Effector memory CD8-positive, alpha-beta T cell (primary cell): ENCODE measurements at regions not wholly inside any gene's neighbourhood (a gene's known extent, or its start where the extent isn't known, plus 50 kb on each side); places are given as distances from the start of the nearest gene placed in this dataset.

Experiments
- ATAC-seq: fragments of 150-1000 bp; cut with Tn5 transposase; replicated peaks from 2 replicates; pipeline ENCODE4 v1.10.0; 2021; ENCODE audit warnings: mild to moderate bottlenecking, moderate library complexity
- DNase-seq, 3 experiments: peaks; one replicate each; pipeline ENCODE4 v3.0.0; 2021
- H3K27ac Mint-ChIP-seq, 2 donors: one replicate each; pipeline ENCODE4 v1.8.0; 2022; ENCODE audit warnings: mild to moderate bottlenecking in 2 of 2, mixed read lengths in 2 of 2, moderate library complexity in 2 of 2
- H3K27me3 Mint-ChIP-seq, 2 donors: one replicate each; pipeline ENCODE4 v1.8.0; 2022; ENCODE audit warnings: mixed read lengths in 2 of 2
- H3K36me3 Mint-ChIP-seq: one replicate; pipeline ENCODE4 v1.8.0; 2022; ENCODE audit warnings: mild to moderate bottlenecking, moderate library complexity, mixed read lengths; ENCODE audit not compliant: insufficient read depth
- H3K4me1 Mint-ChIP-seq, 2 donors: one replicate each; pipeline ENCODE4 v1.8.0; 2022; ENCODE audit warnings: low read depth in 2 of 2, mixed read lengths in 2 of 2
- H3K4me3 Mint-ChIP-seq, 2 donors: one replicate each; pipeline ENCODE4 v1.8.0; 2022; ENCODE audit warnings: mild to moderate bottlenecking in 2 of 2, mixed read lengths in 2 of 2, moderate library complexity in 2 of 2
- H3K9me3 Mint-ChIP-seq, 2 donors: one replicate each; pipeline ENCODE4 v1.8.0; 2022; ENCODE audit warnings: mixed read lengths in 2 of 2

- Mint-ChIP-seq H3K9me3 (peaks cover 11 to 15% of the 10 kb centered on the region in 2 donors), H3K36me3 (no peaks in the 10 kb centered on the region), H3K27ac (no peak overlapping the region), H3K4me3 (no peak overlapping the region), H3K4me1 (no peaks in the 10 kb centered on the region), H3K27me3 (no peaks in the 10 kb centered on the region)
- ATAC-seq (no peak), DNase-seq (no peak)
Measured at GRCh38 chr16:62907562-62907961, 871.3 kb upstream of the CDH8 start.

- no peaks in the 10 kb centered on the region for H3K4me1 Mint-ChIP-seq
- H3K27me3 Mint-ChIP-seq, result no peaks in the 10 kb centered on the region
- peaks cover 8 to 14% of the 10 kb centered on the region in 2 donors for H3K9me3 Mint-ChIP-seq
- ATAC-seq (no peak), DNase-seq (no peak)
- H3K36me3 Mint-ChIP-seq, result no peaks in the 10 kb centered on the region
- H3K27ac Mint-ChIP-seq, result no peak overlapping the region
- no peak overlapping the region for H3K4me3 Mint-ChIP-seq
Measured at GRCh38 chr16:62903961-62904502, 867.8 kb upstream of the CDH8 start.

GRCh38 chr16:62899737-62900136 is 863.5 kb upstream of the CDH8 start:
- no peak for ATAC-seq
- Mint-ChIP-seq H3K9me3 (peaks cover 9 to 38% of the 10 kb centered on the region in 2 donors), H3K36me3 (peaks cover 4% of the 10 kb centered on the region), H3K27me3 (no peaks in the 10 kb centered on the region), H3K4me1 (no peaks in the 10 kb centered on the region), H3K27ac (no peak overlapping the region), H3K4me3 (no peak overlapping the region)
- no peak for DNase-seq

GRCh38 chr16:62889097-62889496 is 852.9 kb upstream of the CDH8 start:
- Mint-ChIP-seq H3K9me3 (peaks cover 0 to 17% of the 10 kb centered on the region in 2 donors), H3K27ac (no peak overlapping the region), H3K4me1 (no peaks in the 10 kb centered on the region), H3K27me3 (no peaks in the 10 kb centered on the region), H3K4me3 (no peak overlapping the region), H3K36me3 (no peaks in the 10 kb centered on the region)
- no peak for DNase-seq
- no peak for ATAC-seq

GRCh38 chr16:62883509-62883908 is 847.3 kb upstream of the CDH8 start:
- H3K27ac Mint-ChIP-seq, result no peak overlapping the region
- ATAC-seq (no peak), DNase-seq (no peak)
- H3K4me1 Mint-ChIP-seq, result no peaks in the 10 kb centered on the region
- no peaks in the 10 kb centered on the region for H3K36me3 Mint-ChIP-seq
- H3K9me3 Mint-ChIP-seq, result peaks cover 0 to 9% of the 10 kb centered on the region in 2 donors
- H3K4me3 Mint-ChIP-seq, result no peak overlapping the region
- no peaks in the 10 kb centered on the region for H3K27me3 Mint-ChIP-seq

- H3K9me3 Mint-ChIP-seq, result peaks cover 0 to 9% of the 10 kb centered on the region in 2 donors
- no peaks in the 10 kb centered on the region for H3K27me3 Mint-ChIP-seq
- no peaks in the 10 kb centered on the region for H3K4me1 Mint-ChIP-seq
- no peak for ATAC-seq
- no peak overlapping the region for H3K4me3 Mint-ChIP-seq
- H3K27ac Mint-ChIP-seq, result no peak overlapping the region
- H3K36me3 Mint-ChIP-seq, result no peaks in the 10 kb centered on the region
- no peak for DNase-seq
Measured at GRCh38 chr16:62882552-62883221, 846.4 kb upstream of the CDH8 start.

- Mint-ChIP-seq H3K4me1 (no peaks in the 10 kb centered on the region), H3K4me3 (no peak overlapping the region), H3K9me3 (peaks cover 4 to 11% of the 10 kb centered on the region in 2 donors), H3K36me3 (no peaks in the 10 kb centered on the region), H3K27me3 (no peaks in the 10 kb centered on the region), H3K27ac (no peak overlapping the region)
- DNase-seq, result no peak
- no peak for ATAC-seq
Measured at GRCh38 chr16:62876133-62876532, 839.9 kb upstream of the CDH8 start.

GRCh38 chr16:62872339-62872738 is 836.1 kb upstream of the CDH8 start:
- peaks cover 6 to 11% of the 10 kb centered on the region in 2 donors for H3K9me3 Mint-ChIP-seq
- H3K27ac Mint-ChIP-seq, result no peak overlapping the region
- ATAC-seq (no peak), DNase-seq (no peak)
- no peaks in the 10 kb centered on the region for H3K27me3 Mint-ChIP-seq
- H3K4me3 Mint-ChIP-seq, result no peak overlapping the region
- H3K36me3 Mint-ChIP-seq, result no peaks in the 10 kb centered on the region
- no peaks in the 10 kb centered on the region for H3K4me1 Mint-ChIP-seq

GRCh38 chr16:62870554-62870953 is 834.3 kb upstream of the CDH8 start:
- no peak overlapping the region for H3K4me3 Mint-ChIP-seq
- H3K36me3 Mint-ChIP-seq, result no peaks in the 10 kb centered on the region
- peaks cover 4 to 11% of the 10 kb centered on the region in 2 donors for H3K9me3 Mint-ChIP-seq
- H3K4me1 Mint-ChIP-seq, result no peaks in the 10 kb centered on the region
- H3K27ac Mint-ChIP-seq, result no peak overlapping the region
- no peak for DNase-seq
- ATAC-seq, result no peak
- no peaks in the 10 kb centered on the region for H3K27me3 Mint-ChIP-seq

GRCh38 chr16:62869837-62870236 is 833.6 kb upstream of the CDH8 start:
- no peak overlapping the region for H3K27ac Mint-ChIP-seq
- H3K4me1 Mint-ChIP-seq, result no peaks in the 10 kb centered on the region
- H3K27me3 Mint-ChIP-seq, result no peaks in the 10 kb centered on the region
- H3K36me3 Mint-ChIP-seq, result no peaks in the 10 kb centered on the region
- peaks cover 4 to 11% of the 10 kb centered on the region in 2 donors for H3K9me3 Mint-ChIP-seq
- no peak for ATAC-seq
- DNase-seq, result no peak
- no peak overlapping the region for H3K4me3 Mint-ChIP-seq

- H3K4me1 Mint-ChIP-seq, result no peaks in the 10 kb centered on the region
- no peak for ATAC-seq
- H3K27ac Mint-ChIP-seq, result no peak overlapping the region
Measured at GRCh38 chr16:62863139-62863538, 826.9 kb upstream of the CDH8 start.

GRCh38 chr16:62853887-62854286 is 817.6 kb upstream of the CDH8 start:
- no peak overlapping the region for H3K4me3 Mint-ChIP-seq
- ATAC-seq (no peak), DNase-seq (no peak)
- H3K27ac Mint-ChIP-seq, result no peak overlapping the region
- H3K36me3 Mint-ChIP-seq, result no peaks in the 10 kb centered on the region
- no peaks in the 10 kb centered on the region for H3K4me1 Mint-ChIP-seq
- H3K9me3 Mint-ChIP-seq, result peaks cover 0 to 13% of the 10 kb centered on the region in 2 donors
- no peaks in the 10 kb centered on the region for H3K27me3 Mint-ChIP-seq

More at GRCh38 chr16:62863139-62863538, 826.9 kb upstream of the CDH8 start:
- DNase-seq, result no peak
- Mint-ChIP-seq H3K4me3 (no peak overlapping the region), H3K27me3 (no peaks in the 10 kb centered on the region), H3K36me3 (no peaks in the 10 kb centered on the region), H3K9me3 (peaks cover 6 to 7% of the 10 kb centered on the region in 2 donors)

GRCh38 chr16:62846399-62847057 is 810.3 kb upstream of the CDH8 start:
- H3K4me1 Mint-ChIP-seq, result no peaks in the 10 kb centered on the region
- H3K27ac Mint-ChIP-seq, result no peak overlapping the region
- ATAC-seq (no peak), DNase-seq (no peak)
- H3K9me3 Mint-ChIP-seq, result peaks cover 0 to 6% of the 10 kb centered on the region in 2 donors
- H3K27me3 Mint-ChIP-seq, result no peaks in the 10 kb centered on the region
- H3K4me3 Mint-ChIP-seq, result no peak overlapping the region
- no peaks in the 10 kb centered on the region for H3K36me3 Mint-ChIP-seq

- peaks cover 19 to 37% of the 10 kb centered on the region in 2 donors for H3K9me3 Mint-ChIP-seq
- no peaks in the 10 kb centered on the region for H3K36me3 Mint-ChIP-seq
- no peaks in the 10 kb centered on the region for H3K4me1 Mint-ChIP-seq
- H3K4me3 Mint-ChIP-seq, result no peak overlapping the region
- DNase-seq, result no peak
- H3K27me3 Mint-ChIP-seq, result no peaks in the 10 kb centered on the region
- H3K27ac Mint-ChIP-seq, result no peak overlapping the region
- ATAC-seq, result no peak
Measured at GRCh38 chr16:62832214-62832613, 796.0 kb upstream of the CDH8 start.
